ENCODE measurements at regions not wholly inside any gene's neighbourhood (a gene's known extent, or its start where the extent isn't known, plus 50 kb on each side); places are given as distances from the start of the nearest gene placed in this dataset.

GRCh38 chr6:19715167-19715551, 122.0 kb upstream of the ID4 start:
- TF ChIP-seq POLR2A (IDR thresholded peaks at IDR 0.05; ENCODE audit: borderline replicate concordance, extremely low read depth, insufficient read depth, insufficient read length): no peak
- TF ChIP-seq CBX3 (IDR thresholded peaks at IDR 0.05; ENCODE audit: low read depth): no peak
